Adrenal gland (tissue), 5 donors: ENCODE measurements at regions not wholly inside any gene's neighbourhood (a gene's known extent, or its start where the extent isn't known, plus 50 kb on each side); places are given as distances from the start of the nearest gene placed in this dataset.

Experiments
- CTCF ChIP-seq, 6 experiments: fragments of 450-650 bp in 4 of 6; fragments of 200-600 bp in 2 of 6; sonication (generic) in 1 of 6; IDR thresholded peaks; 1 replicate in 5 of 6; 2 replicates in 1 of 6; pipeline versions ENCODE4 v1.5.1 to v1.8.0; 2016 to 2021; ENCODE audit warnings: antibody characterized with exemption in 6 of 6, mild to moderate bottlenecking in 2 of 6, moderate library complexity in 1 of 6
- POLR2A ChIP-seq, 2 donors: fragments of 450-650 bp; IDR thresholded peaks; one replicate each; pipeline ENCODE4 v1.6.1; 2017; ENCODE audit warnings: antibody characterized with exemption in 2 of 2, mild to moderate bottlenecking in 2 of 2, moderate library complexity in 1 of 2
- donor health status: DM: no; HTN: no; CAD: no.

GRCh38 chr11:95330302-95330701 lies 99.3 kb upstream of the SESN3 start:
- no peak for TF ChIP-seq POLR2A (IDR thresholded peaks at IDR 0.05)
- no peak for TF ChIP-seq CTCF (IDR thresholded peaks at IDR 0.05)
